ENCODE measurements at regions not wholly inside any gene's neighbourhood (a gene's known extent, or its start where the extent isn't known, plus 50 kb on each side); places are given as distances from the start of the nearest gene placed in this dataset.

- H3K4me3 ChIP-seq (ENCODE audit: control insufficient read depth, low read depth, low read length), result no peak overlapping the region
- TF ChIP-seq CTCF (IDR thresholded peaks at IDR 0.05; ENCODE audit: control insufficient read depth, insufficient read depth, low read depth, low read length, missing control alignments), result no peak
- DNase-seq (ENCODE audit: low read depth), result no peak
Observed at GRCh38 chr2:38509947-38510326, 92.8 kb downstream of the HNRNPLL start.

DNA sequence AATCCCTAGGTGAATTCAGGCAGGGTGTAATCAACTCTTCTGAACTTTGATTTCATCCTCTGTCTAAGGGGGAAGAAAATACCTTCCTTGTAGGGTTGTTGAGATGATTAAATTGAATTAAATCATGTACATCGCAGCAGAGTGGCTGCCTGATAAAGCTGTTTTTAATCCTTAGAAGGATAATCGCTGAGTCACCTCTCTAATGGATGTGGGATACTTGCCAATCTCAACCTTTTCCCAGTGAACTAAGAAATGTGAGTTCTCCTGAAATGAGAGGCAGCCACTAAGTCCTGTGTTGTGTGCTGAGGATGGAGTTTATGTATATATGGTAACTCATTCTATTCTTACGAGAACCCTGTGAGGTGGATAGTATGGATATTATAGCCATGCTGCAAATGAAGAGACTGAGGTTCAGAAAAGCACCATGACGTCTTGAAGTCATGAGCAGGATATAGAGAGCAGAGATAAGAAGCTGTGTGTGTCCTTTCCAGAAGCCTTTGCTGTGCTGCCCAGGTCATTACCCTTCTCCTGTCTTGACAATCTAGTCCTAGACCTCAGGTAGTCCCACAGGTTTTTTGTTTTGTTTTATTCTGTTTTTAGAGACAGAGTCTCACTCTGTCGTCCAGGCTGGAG lies 93.3 kb downstream of the HNRNPLL start:
- TF ChIP-seq CTCF (IDR thresholded peaks at IDR 0.05; ENCODE audit: control insufficient read depth, insufficient read depth, low read depth, low read length, missing control alignments), result no peak
- H3K4me3 ChIP-seq (ENCODE audit: control insufficient read depth, low read depth, low read length), result no peak overlapping the region
- peak; percentile 34 for DNase-seq (ENCODE audit: low read depth)

DNA sequence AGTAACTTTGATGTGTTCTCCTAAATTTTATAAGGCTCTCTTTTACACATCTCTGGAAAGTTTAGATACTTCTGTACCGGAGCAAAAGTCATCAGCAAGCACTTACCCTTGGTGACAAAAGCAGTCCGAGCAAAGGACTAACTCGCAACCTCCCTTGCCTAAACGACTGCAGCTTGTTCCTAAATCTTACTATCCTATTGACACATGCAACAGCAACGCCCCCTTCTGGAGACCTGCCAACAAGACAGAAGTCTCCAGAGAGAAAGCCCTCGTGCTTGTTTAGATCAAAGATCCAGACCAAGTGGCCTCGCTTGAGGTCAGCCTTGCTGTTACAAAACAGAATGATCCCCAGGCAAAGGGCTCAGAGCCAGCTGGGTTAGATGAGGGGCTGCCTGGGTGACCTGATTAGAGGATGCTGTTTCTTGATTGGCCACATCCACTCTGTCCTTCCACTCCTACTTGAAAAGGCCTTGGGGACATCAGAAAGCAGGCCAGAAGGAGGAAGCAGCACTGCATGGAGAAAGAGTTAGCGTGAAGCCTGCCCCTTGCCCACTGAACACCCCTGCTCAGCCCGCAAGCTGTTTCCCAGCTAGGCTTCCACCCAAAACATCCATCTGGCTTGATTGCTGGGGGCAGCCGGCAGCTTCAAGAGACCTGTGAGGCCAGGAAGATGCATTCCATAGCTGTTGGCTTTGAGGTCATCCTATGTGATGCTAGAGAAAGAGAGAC lies 94.3 kb downstream of the HNRNPLL start:
- peak; percentile 25 for TF ChIP-seq CTCF (IDR thresholded peaks at IDR 0.05; ENCODE audit: control insufficient read depth, insufficient read depth, low read depth, low read length, missing control alignments)
- DNase-seq (ENCODE audit: low read depth), result no peak
- H3K4me3 ChIP-seq (ENCODE audit: control insufficient read depth, low read depth, low read length), result no peak overlapping the region

DNA sequence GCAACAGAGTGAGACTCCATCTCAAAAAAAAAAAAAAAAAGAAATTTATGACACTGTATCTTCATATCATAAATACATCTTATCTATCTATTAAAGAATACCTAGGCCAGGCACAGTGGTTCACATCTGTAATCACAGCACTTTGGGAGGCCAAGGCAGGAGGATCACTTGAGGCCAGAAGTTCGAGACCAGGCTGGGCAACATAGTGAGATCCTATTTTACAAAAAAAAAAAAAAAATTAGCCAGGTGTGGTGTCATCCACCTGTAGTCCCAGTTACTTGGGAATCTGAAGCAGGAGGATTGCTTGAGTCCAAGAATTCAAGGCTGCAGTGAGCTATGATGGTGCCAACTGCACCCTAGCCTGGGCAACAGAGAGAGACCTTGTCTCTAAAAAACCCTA lies 95.0 kb downstream of the HNRNPLL start:
- H3K4me3 ChIP-seq (ENCODE audit: control insufficient read depth, low read depth, low read length), result no peak overlapping the region
- DNase-seq (ENCODE audit: low read depth), result no peak
- no peak for TF ChIP-seq CTCF (IDR thresholded peaks at IDR 0.05; ENCODE audit: control insufficient read depth, insufficient read depth, low read depth, low read length, missing control alignments)

- no peak for TF ChIP-seq CTCF (IDR thresholded peaks at IDR 0.05; ENCODE audit: control insufficient read depth, insufficient read depth, low read depth, low read length, missing control alignments)
- peak; percentile 78 for DNase-seq (ENCODE audit: low read depth)
- H3K4me3 ChIP-seq (ENCODE audit: control insufficient read depth, low read depth, low read length), result no peak overlapping the region
Observed at GRCh38 chr2:38505779-38506178, 96.9 kb downstream of the HNRNPLL start.

DNA sequence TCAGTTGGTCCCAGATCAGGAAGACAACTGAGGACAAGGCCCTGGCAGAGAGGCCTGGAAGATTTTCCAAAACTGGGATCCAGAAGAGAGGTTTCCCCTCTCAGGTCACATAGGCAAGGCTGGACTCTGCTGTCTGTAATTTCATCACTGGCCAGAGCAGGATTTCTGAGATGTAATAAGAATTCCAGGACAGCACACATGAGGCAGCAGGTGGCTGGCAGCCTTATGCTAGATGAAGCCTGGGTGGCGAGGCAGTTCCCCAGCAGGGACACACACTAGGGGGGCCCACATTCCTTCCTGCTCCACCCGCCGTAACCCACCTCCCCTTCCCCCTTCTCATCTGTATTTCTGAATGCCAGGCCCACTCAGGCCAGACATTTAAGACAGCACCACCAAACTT lies 98.6 kb downstream of the HNRNPLL start:
- DNase-seq (ENCODE audit: low read depth), result no peak
- TF ChIP-seq CTCF (IDR thresholded peaks at IDR 0.05; ENCODE audit: control insufficient read depth, insufficient read depth, low read depth, low read length, missing control alignments), result no peak
- no peak overlapping the region for H3K4me3 ChIP-seq (ENCODE audit: control insufficient read depth, low read depth, low read length)

Measured in AG09309 (cell line).